Large intestine (tissue), 3 donors: ENCODE measurements at regions not wholly inside any gene's neighbourhood (a gene's known extent, or its start where the extent isn't known, plus 50 kb on each side); places are given as distances from the start of the nearest gene placed in this dataset.

Experiments
- DNase-seq, 2 donors: peaks; one replicate each; pipeline versions ENCODE4 v3.0.0 to v3.0.0-alpha.2; 2013
- H3K27ac ChIP-seq: one replicate; pipeline ENCODE4 v1.5.1; 2013; ENCODE audit warnings: low read length
- H3K27me3 ChIP-seq: 2 replicates; pipeline ENCODE4 v1.6.1; 2013; ENCODE audit warnings: low read length; ENCODE audit not compliant: control insufficient read depth, insufficient read depth
- H3K36me3 ChIP-seq: 2 replicates; pipeline ENCODE4 v1.6.1; 2013; ENCODE audit warnings: low read length; ENCODE audit not compliant: control insufficient read depth, insufficient read depth
- H3K4me1 ChIP-seq: one replicate; pipeline ENCODE4 v1.6.1; 2013; ENCODE audit warnings: low read length; ENCODE audit not compliant: control insufficient read depth, insufficient read depth
- H3K4me3 ChIP-seq: one replicate; pipeline ENCODE4 v1.5.1; 2013; ENCODE audit warnings: low read length
- H3K9me3 ChIP-seq: one replicate; pipeline ENCODE4 v1.6.1; 2013; ENCODE audit warnings: mild to moderate bottlenecking, low read depth, low read length, moderate library complexity; ENCODE audit not compliant: control insufficient read depth
- WGBS: methylation state at CpG from one replicate; pipeline ENCODE4 v1.1.5; 2013; ENCODE audit warnings: low lambda C conversion rate; ENCODE audit not compliant: insufficient coverage; 5-methylcytosine and 5-hydroxymethylcytosine counted together

DNA sequence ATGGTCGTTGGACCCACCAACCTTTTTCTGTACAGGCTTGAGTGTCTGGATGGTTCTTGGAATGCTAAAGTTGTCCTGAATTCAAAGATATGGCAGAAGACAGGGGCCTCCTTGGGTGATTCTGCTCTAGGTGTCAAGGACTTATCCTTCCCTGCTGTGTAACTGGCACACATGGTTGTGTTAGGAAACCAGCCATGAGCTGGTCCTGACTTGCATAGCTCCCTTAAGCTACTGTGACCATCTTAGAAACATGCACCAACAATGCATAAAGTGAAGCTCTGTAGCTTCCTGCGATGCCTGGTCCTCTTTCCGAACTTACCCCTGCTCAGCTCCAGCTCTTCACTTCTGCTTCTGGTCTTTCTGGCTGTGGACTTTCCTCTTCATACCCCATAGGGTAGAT lies 224.6 kb downstream of the TLE4 start:
- Histone ChIP-seq H3K4me1 (no peaks in the 10 kb centered on the region), H3K36me3 (no peaks in the 10 kb centered on the region), H3K9me3 (no peaks in the 10 kb centered on the region), H3K27me3 (peaks cover 2% of the 10 kb centered on the region), H3K27ac (no peak overlapping the region), H3K4me3 (no peak overlapping the region)
- DNase-seq, result no peak
- WGBS, result no CpG with 5 or more reads among the region's 3 CpGs

DNA sequence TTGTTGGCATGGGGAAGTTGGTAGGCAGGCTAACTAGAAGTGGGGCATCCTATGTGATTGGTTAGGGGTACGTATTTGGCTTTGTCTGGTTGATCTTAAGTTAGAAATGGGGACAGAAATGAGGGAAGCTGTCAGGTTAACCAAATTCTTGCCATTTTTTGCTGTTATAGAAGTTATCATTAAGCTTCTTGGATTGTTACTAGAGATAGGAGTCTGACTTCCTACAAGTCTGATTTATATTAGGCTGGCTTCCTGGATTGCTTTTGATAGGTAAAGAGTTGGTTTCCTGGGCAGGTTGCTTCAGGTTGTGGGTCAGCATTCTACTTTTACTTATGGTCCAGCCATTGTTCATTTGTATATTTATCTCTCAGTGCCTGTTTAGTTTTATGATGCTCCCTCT lies 216.9 kb downstream of the TLE4 start:
- Histone ChIP-seq H3K4me1 (no peaks in the 10 kb centered on the region), H3K27me3 (no peaks in the 10 kb centered on the region), H3K4me3 (no peak overlapping the region), H3K27ac (no peak overlapping the region), H3K9me3 (no peaks in the 10 kb centered on the region), H3K36me3 (no peaks in the 10 kb centered on the region)
- WGBS, result no CpG with 5 or more reads among the region's 1 CpG
- no peak for DNase-seq

DNA sequence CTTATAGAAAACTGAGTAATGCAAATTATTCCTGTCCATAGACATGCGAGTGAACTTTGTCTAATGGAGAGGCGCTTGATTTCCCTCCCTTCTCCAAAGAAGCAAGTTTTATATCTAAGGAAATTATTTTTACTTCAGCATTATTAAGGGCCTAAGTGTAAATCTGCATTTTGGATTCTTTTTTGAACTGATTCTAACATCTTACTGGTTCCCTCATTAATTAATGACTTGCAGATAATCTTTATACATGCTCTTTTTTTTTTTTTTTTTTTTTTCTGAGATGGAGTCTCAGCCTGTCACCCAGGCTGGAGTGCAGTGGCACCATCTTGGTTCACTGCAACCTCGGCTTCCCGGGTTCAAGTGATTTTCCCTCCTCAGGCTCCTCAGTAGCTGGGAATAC lies 209.5 kb downstream of the TLE4 start:
- WGBS, result no CpG with 5 or more reads among the region's 4 CpGs
- H3K4me1 ChIP-seq, result no peaks in the 10 kb centered on the region

DNA sequence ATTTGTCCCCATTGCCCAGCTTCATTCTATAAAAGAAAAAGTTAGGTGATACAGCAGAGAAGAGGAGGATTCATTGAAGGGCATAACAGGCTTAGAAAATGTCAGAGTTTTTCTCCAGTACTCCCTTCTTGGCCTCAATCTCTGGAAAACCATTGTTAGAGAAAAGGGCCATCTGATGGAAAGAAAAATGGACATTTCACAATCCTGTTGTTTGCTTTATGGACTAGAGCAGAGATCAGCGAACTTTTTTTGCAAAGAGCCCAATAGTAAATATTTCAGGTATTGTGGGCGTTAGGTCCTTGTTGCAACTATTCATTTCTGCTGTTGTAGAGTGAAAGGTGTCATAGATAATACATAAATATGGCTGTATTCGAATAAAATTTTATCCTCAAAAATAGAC lies 208.8 kb downstream of the TLE4 start:
- Histone ChIP-seq H3K9me3 (no peaks in the 10 kb centered on the region), H3K27me3 (no peaks in the 10 kb centered on the region), H3K27ac (no peak overlapping the region), H3K4me3 (no peak overlapping the region), H3K4me1 (no peaks in the 10 kb centered on the region), H3K36me3 (no peaks in the 10 kb centered on the region)
- WGBS, result 100% methylated on average over 1 of the region's 3 CpGs
- no peak for DNase-seq

More for the DNA sequence above, 209.5 kb downstream of the TLE4 start:
- Histone ChIP-seq H3K36me3 (no peaks in the 10 kb centered on the region), H3K4me3 (no peak overlapping the region), H3K27ac (no peak overlapping the region), H3K9me3 (no peaks in the 10 kb centered on the region), H3K27me3 (no peaks in the 10 kb centered on the region)
- DNase-seq, result no peak

DNA sequence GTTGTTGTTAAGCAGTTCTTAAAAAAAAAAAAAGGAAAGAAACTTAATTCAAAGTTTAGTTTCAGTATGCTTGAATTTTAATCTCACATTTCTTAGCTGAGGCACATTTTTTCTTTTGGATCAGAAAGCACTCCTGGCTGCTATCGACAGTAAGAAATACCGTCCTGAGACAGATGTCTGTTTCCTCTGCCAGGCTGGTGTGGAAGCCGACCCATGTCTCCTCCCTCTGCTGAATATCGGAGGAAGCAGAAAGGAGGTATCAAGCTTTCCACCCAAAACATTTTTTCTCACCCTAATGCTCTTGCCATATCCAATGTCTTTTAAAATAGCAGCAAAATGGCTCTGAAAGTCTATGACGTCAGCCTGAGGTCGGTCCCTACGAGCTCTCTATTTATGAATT lies 208.1 kb downstream of the TLE4 start:
- Histone ChIP-seq H3K27me3 (no peaks in the 10 kb centered on the region), H3K4me3 (no peak overlapping the region), H3K27ac (no peak overlapping the region), H3K9me3 (no peaks in the 10 kb centered on the region), H3K36me3 (no peaks in the 10 kb centered on the region), H3K4me1 (no peaks in the 10 kb centered on the region)
- no peak for DNase-seq
- WGBS, result no CpG with 5 or more reads among the region's 7 CpGs

DNA sequence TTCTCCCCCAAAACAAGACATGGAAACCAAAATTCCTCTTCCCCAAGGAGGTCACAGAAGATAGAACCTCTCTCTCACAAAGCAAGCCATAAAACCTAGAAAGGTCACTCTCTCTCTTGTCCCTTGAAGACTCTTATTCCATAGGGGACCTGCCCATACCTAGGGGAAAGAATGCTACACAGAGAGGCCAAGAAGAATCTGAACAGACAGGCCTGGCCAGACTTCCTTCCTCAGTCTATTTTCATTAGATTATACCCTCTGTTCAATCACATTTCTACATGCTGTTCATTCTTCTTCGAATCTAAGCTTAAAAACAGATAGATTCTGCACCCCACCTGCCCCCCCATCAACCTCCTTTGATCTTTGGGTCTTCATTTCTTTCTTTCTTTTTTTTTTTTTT lies 206.8 kb downstream of the TLE4 start:
- no peak overlapping the region for H3K27ac ChIP-seq
- DNase-seq, result no peak
- no peak overlapping the region for H3K4me3 ChIP-seq
- H3K9me3 ChIP-seq, result no peaks in the 10 kb centered on the region
- H3K36me3 ChIP-seq, result no peaks in the 10 kb centered on the region
- H3K27me3 ChIP-seq, result no peaks in the 10 kb centered on the region
- WGBS, result 86% methylated on average over 1 of the region's 1 CpG
- H3K4me1 ChIP-seq, result no peaks in the 10 kb centered on the region

DNA sequence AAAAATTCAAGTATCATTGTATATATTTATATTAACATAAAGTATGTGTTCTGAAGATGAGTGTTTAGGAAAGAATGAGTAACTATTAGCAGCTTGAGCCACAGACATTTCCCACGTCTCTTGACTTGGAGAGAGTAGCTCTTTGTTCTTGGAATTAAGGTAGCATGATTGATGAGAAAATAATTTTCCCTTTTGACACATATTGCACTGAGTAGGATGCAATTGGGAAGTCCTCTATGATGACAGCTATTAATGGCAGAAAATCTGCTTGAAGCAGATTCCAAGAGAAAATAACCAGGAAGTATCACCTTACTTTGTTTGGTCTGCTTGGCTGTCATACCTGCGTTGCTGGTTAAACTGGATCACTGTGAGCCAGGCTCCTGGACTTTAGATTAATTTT lies 204.8 kb downstream of the TLE4 start:
- no peaks in the 10 kb centered on the region for H3K36me3 ChIP-seq
- WGBS, result no CpG with 5 or more reads among the region's 2 CpGs
- no peak overlapping the region for H3K27ac ChIP-seq
- no peak overlapping the region for H3K4me3 ChIP-seq
- no peaks in the 10 kb centered on the region for H3K9me3 ChIP-seq
- H3K4me1 ChIP-seq, result no peaks in the 10 kb centered on the region
- no peak for DNase-seq
- H3K27me3 ChIP-seq, result no peaks in the 10 kb centered on the region
